ENCODE measurements at regions not wholly inside any gene's neighbourhood (a gene's known extent, or its start where the extent isn't known, plus 50 kb on each side); places are given as distances from the start of the nearest gene placed in this dataset.

DNA sequence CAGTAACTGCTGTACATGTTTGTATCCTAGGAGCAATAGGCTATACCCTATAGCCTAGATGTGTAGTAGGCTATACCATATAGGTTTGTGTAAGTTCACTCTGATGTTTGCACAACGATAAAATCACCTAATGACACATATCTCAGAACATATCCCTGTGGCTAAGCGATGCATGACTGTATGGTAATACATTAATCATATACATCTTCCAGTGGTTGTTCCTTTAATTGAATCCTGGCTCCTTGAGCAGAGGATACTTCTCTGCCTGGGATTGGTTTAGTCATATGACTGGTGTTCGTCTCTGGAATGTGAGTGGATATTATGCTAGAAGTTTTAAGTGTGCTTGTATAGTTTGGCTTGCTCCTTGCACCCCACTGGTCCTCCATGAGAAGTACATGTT, 425.8 kb downstream of the MAN2A1 start:
- peaks cover 11 to 40% of the 10 kb centered on the region in 2 donors for H3K9me3 Mint-ChIP-seq
- H3K4me1 Mint-ChIP-seq = no peaks in the 10 kb centered on the region
- no peak overlapping the region for H3K4me3 Mint-ChIP-seq
- ATAC-seq = no peak
- H3K27ac Mint-ChIP-seq = no peak overlapping the region
- no peak for DNase-seq
- H3K27me3 Mint-ChIP-seq = no peaks in the 10 kb centered on the region

DNA sequence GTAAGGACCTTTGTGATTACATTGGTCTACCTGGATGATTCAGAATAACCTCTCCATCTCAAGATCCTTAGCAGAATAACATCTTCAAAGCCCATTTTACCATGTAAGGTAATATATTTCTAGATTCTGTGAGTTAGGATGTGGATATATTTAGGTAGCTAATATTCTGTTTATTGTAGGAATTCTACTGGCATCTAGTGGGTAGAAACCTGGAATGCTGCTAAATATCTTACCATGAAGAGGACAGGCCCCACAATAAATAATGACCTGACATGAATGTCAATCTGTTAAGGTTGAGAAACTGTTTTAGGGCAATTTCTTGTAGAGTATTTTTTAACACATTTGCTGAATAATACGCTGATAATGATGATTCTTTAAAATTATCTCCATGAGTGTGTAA, 426.8 kb downstream of the MAN2A1 start:
- H3K9me3 Mint-ChIP-seq = peaks cover 11 to 40% of the 10 kb centered on the region in 2 donors
- no peak overlapping the region for H3K4me3 Mint-ChIP-seq
- H3K4me1 Mint-ChIP-seq = no peaks in the 10 kb centered on the region
- no peak for DNase-seq
- no peak for ATAC-seq
- H3K27ac Mint-ChIP-seq = no peak overlapping the region
- no peaks in the 10 kb centered on the region for H3K27me3 Mint-ChIP-seq

DNA sequence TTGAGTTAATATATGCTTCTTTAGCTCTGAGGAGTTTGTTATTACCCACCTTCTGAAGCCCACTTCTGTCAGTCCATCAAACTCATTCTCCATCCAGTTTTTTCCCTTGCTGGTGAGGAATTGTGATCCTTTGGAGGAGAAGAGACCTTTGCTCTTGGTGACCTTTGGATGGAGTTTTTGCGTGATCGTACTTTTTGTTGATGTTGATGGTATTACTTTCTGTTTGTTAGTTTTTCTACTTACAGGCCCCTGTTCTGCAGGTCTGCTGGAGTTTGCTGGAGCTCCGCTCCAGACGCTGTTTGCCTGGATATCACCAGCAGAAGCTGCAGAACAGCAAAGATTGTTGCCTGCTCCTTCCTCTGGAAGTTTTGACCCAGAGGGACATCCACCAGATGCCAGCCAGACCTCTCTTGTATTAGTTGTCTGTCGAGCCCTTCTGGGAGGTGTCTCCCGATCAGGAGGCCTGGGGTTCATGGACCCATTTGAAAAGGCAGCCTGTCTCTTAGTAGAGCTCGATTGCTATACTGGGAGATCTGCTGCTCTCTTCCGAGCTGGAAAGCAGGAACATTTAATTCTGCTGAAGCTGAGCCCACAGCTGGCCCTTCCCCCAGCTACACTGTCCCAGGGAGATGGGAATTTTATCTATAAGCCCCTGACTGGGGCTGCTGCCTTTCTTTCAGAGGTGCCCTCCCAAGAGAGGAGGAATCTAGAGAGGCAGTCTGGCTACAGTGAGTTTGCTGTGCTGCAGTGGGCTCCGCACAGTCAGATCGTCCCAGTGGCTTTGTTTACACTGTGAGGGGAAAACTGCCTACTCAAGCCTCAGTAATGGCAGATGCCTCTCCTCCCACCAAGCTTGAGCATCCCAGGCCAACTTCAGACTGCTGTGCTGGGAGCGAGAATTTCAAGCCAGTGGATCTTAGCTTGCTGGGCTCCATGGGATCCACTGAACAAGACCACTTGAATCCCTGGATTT, 445.5 kb downstream of the MAN2A1 start:
- Mint-ChIP-seq H3K27ac (no peak overlapping the region), H3K4me3 (no peak overlapping the region), H3K27me3 (no peaks in the 10 kb centered on the region), H3K9me3 (peaks cover 30 to 52% of the 10 kb centered on the region in 2 donors), H3K4me1 (no peaks in the 10 kb centered on the region)
- DNase-seq = no peak
- ATAC-seq = no peak

DNA sequence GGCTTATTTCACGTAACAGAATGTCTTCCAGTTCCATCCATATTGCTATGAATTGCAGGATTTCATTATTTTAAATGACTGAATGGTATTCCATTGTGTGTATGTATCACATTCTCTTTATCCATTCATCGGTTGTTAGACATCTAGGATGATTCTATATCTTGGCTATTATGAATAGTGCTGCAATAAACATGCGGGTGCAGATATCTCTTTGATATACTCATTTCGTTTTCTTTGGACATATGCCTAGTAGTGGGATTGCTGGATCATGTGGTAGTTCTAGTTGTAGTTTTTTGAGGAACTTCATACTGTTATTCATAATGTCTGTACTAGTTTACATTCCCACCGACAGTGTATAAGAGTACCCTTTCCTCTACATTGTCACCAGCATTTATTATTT, 460.5 kb downstream of the MAN2A1 start:
- peaks cover 8% of the 10 kb centered on the region for H3K4me1 Mint-ChIP-seq
- ATAC-seq (no peak), DNase-seq (no peak)
- H3K27me3 Mint-ChIP-seq = no peaks in the 10 kb centered on the region
- H3K4me3 Mint-ChIP-seq = no peak overlapping the region
- no peaks in the 10 kb centered on the region for H3K9me3 Mint-ChIP-seq
- no peak overlapping the region for H3K27ac Mint-ChIP-seq

DNA sequence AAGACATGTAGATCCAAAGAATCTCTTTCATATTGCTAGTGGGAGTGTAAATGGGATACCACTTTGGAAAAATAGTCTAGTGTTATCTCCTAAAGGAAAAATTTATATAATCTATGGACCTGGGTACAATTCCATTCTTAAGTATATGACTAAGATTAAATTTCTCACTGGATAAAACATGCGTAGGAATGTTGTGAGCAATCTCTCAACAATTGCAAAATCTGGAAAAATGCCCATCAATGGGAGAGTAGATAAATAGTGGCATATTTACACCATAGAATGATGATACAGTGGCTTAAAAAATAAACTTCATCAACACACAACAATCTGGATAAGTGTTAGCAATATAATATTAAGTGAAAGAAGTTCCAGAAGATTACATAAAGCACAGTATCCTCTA, 469.5 kb downstream of the MAN2A1 start:
- Mint-ChIP-seq H3K4me1 (no peaks in the 10 kb centered on the region), H3K27me3 (no peaks in the 10 kb centered on the region), H3K4me3 (no peak overlapping the region), H3K27ac (no peak overlapping the region), H3K9me3 (no peaks in the 10 kb centered on the region)
- ATAC-seq = no peak
- DNase-seq = no peak

DNA sequence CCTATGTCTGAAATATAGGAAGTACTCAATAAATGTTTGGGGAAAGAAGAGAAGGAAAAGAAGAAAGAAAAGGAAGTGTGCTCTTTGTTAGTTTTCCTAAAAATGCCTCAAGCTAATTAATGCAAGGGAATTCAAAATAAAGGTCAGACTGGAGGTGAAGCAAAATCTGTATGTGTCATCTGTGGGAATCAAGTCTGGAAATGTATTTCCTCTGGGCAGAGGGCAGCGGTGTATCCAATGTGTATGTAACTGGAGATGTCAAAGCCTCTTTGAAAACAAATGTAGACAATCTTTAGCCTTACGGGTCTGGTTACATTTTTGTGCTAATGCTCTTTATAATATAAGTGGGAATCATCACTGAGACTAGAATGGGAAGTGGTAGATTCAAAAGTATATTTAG, 471.4 kb downstream of the MAN2A1 start:
- no peak for ATAC-seq

DNA sequence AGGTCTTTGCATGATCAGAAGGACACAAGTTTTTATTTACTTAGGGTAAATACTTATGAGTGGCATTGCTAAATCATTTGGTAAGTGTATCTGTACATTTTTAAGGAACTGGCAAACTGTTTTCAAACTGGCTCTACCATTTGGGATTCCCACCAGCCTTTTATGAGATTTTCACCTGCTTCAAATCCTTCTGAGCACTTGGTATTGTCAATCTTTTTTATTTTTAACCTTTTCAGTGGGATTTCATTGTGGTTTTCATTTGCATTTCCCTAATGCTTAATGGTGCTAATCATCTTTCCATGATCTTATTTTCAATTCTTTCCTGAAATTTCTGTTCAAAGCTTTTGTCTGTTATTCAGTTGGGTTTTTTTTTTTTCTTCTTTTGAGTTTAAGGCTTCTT, 475.6 kb downstream of the MAN2A1 start:
- H3K9me3 Mint-ChIP-seq = peaks cover 0 to 1% of the 10 kb centered on the region in 2 donors
- ATAC-seq (no peak), DNase-seq (no peak)
- no peaks in the 10 kb centered on the region for H3K27me3 Mint-ChIP-seq
- no peaks in the 10 kb centered on the region for H3K4me1 Mint-ChIP-seq
- no peak overlapping the region for H3K4me3 Mint-ChIP-seq
- H3K27ac Mint-ChIP-seq = no peak overlapping the region

More for the DNA sequence above, 471.4 kb downstream of the MAN2A1 start:
- no peaks in the 10 kb centered on the region for H3K9me3 Mint-ChIP-seq
- no peak overlapping the region for H3K27ac Mint-ChIP-seq
- no peak for DNase-seq
- H3K4me1 Mint-ChIP-seq = no peaks in the 10 kb centered on the region
- no peaks in the 10 kb centered on the region for H3K27me3 Mint-ChIP-seq
- no peak overlapping the region for H3K4me3 Mint-ChIP-seq

DNA sequence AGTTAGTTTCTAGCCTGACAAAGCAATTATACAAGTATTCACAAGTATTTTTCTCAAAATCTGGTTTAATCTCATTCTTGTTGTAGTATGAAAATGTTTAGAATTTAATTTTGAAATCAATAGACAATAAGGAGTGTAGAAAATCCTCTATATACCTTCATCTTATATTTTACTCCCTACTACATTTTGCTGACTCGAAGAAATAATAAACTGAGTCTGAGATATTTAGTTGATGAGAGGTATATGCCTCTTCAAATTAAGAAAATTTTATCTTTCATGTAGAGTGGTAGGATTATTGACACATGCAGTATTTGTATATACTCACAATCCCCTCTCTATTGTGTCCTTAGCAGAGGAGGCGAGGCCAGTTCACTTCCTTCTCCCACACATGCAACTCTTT, 477.7 kb downstream of the MAN2A1 start:
- DNase-seq (no peak), ATAC-seq (no peak)
- Mint-ChIP-seq H3K4me3 (no peak overlapping the region), H3K4me1 (no peaks in the 10 kb centered on the region), H3K27ac (no peak overlapping the region), H3K27me3 (no peaks in the 10 kb centered on the region), H3K9me3 (peaks cover 9 to 14% of the 10 kb centered on the region in 2 donors)

DNA sequence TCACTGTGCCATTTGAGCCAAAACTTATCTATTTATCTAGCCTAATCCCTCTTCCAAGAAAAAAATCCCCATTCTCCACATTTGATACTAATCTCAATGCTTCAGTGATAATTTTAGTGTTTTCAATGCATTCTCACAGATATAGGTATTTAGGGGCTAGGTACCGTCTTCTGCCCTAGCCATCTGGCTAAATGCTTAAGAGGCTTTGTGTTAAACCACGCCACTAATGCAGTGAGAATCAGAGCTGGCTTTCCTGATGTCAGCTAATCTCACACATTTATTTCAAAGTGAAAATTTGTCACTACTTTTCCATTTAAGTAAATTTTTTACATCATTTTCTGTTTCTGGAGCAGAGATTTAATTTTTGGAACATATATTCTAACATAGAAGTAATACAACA, 479.7 kb downstream of the MAN2A1 start:
- peaks cover 9 to 14% of the 10 kb centered on the region in 2 donors for H3K9me3 Mint-ChIP-seq
- H3K27me3 Mint-ChIP-seq = no peaks in the 10 kb centered on the region
- no peaks in the 10 kb centered on the region for H3K4me1 Mint-ChIP-seq
- no peak for ATAC-seq
- no peak overlapping the region for H3K4me3 Mint-ChIP-seq
- H3K27ac Mint-ChIP-seq = no peak overlapping the region
- DNase-seq = no peak

DNA sequence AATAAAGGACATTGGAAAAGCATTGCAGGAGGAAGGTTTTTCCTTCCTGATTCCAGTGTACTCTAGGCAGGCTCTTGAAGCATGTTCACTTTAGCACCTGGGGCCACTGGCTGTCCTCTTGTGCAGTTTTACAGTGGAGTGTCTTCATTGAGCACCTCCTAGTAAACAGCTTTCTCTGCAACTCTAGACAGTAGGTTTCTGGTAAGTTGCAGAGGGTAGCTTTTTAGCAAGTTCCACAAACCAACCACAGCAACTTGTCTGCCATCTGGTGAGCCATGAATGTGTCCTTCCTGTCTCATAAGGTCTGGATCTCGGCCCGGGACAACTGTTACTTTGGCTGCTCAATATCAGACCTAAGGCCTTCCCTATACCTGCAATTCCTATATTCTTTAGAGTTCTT, 488.0 kb downstream of the MAN2A1 start:
- no peaks in the 10 kb centered on the region for H3K27me3 Mint-ChIP-seq
- H3K27ac Mint-ChIP-seq = no peak overlapping the region
- H3K4me1 Mint-ChIP-seq = peaks cover 4% of the 10 kb centered on the region
- DNase-seq (no peak), ATAC-seq (no peak)
- no peak overlapping the region for H3K4me3 Mint-ChIP-seq
- H3K9me3 Mint-ChIP-seq = peaks cover 0 to 3% of the 10 kb centered on the region in 2 donors

DNA sequence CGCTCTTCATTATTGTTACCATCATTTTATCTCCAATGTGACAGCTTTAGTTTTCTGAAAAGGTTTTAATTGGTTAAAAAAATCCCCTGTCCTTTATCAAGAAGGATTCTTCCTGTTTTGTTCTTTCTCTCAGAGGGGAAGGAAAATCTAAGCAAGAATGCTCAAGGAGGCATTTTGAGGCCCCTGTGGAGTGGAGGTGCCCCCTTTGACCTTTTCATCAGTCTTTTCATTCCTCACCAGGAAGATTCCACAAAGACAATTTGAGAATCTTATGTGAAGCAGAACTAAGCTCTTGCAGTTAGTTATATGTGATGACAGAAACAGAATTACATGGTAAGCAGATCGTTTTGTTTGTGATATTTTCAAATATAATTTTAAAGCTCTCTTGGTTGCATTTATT, 489.6 kb downstream of the MAN2A1 start:
- H3K27ac Mint-ChIP-seq = no peak overlapping the region
- peaks cover 4% of the 10 kb centered on the region for H3K4me1 Mint-ChIP-seq
- no peaks in the 10 kb centered on the region for H3K27me3 Mint-ChIP-seq
- ATAC-seq (no peak), DNase-seq (no peak)
- no peak overlapping the region for H3K4me3 Mint-ChIP-seq
- peaks cover 11% of the 10 kb centered on the region in 2 donors for H3K9me3 Mint-ChIP-seq

DNA sequence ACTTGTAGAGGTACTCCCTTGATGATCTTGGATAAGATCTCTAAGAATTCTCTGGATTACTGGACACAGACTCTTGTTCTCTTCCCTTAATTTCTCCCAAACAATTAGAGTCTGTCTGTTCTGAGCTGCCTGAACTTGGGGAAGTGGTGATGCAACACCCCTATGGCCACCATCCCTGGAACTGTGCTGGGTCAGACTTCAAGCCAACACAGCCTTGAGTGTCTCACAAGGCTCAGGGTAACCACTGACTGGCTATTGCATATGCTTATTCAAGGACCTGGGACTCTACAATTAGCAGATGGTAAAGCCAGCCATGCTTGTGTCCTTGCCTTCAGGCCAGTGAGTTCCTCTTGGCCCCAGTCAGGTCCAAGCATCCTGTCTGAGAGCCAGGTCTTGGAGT, 504.5 kb downstream of the MAN2A1 start:
- H3K27me3 Mint-ChIP-seq = no peaks in the 10 kb centered on the region
- H3K4me3 Mint-ChIP-seq = no peak overlapping the region
- no peaks in the 10 kb centered on the region for H3K4me1 Mint-ChIP-seq
- peak overlapping the region in 1 of 2 donors; percentile 81 for H3K27ac Mint-ChIP-seq
- peaks cover 5 to 27% of the 10 kb centered on the region in 2 donors for H3K9me3 Mint-ChIP-seq
- DNase-seq = no peak
- no peak for ATAC-seq

DNA sequence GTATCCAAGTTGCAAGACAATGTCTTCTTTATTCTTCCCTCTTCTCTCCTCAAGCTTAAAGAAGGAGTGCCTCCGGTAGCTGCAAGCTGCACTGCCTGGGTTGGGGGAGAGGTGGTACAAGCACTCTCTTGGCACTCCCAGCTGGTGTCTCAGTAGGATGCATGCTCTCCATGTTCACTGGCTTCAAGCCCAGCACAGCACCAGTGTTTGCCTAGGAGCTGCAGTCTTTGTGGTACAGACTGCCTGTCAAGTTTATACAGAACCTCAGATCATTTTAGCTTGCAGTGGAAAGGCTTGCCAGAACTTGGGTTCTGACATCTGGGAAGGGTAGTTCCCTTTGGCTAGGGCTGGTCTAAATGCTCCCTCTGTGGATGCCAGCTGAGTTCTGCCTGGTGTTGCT, 505.6 kb downstream of the MAN2A1 start:
- Mint-ChIP-seq H3K4me1 (no peaks in the 10 kb centered on the region), H3K27ac (peak overlapping the region in 1 of 2 donors; percentile 66), H3K4me3 (no peak overlapping the region), H3K9me3 (peaks cover 5 to 24% of the 10 kb centered on the region in 2 donors), H3K27me3 (no peaks in the 10 kb centered on the region)
- no peak for DNase-seq
- no peak for ATAC-seq

DNA sequence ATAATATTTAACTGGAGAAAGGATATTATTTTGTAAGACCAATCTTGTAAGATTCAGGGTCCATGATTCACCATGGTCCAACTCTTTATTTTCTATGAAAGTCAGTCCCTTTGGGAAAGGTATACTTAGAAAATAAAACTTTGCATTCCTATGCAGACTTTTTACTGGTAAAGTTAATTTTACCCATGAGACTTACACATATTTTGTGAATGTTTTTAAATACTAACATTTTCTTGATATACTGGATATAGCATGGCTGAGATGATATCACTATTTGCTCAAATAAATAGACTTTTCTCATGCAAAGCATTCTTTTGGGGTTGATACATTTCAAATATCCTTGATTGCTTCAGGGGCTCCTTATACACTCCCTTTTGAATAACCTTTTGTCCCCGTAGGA, 512.1 kb downstream of the MAN2A1 start:
- no peak overlapping the region for H3K4me3 Mint-ChIP-seq
- peaks cover 5 to 13% of the 10 kb centered on the region in 2 donors for H3K9me3 Mint-ChIP-seq
- H3K4me1 Mint-ChIP-seq = no peaks in the 10 kb centered on the region
- DNase-seq (no peak), ATAC-seq (no peak)
- H3K27ac Mint-ChIP-seq = no peak overlapping the region
- H3K27me3 Mint-ChIP-seq = no peaks in the 10 kb centered on the region

DNA sequence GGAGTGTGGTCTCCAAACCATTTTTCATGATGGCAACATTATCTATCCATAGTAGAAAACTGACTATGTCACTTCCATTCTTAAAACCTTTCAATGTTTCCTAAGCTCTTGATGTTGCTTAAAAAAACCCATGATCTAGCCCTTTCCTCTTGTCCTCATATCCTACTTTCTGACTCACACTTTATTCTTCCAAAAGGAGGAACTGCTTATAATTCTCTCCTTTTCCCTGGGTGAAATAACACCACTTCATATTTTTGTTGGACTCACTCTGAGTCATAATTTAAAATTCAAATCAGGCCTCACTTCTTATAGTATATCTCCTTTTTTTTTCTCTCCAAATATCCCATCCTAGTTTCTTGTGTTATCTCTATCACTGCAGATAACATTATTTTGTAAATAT, 513.9 kb downstream of the MAN2A1 start:
- Mint-ChIP-seq H3K4me1 (no peaks in the 10 kb centered on the region), H3K4me3 (no peak overlapping the region), H3K9me3 (peaks cover 5 to 27% of the 10 kb centered on the region in 2 donors), H3K27me3 (no peaks in the 10 kb centered on the region), H3K27ac (peak overlapping the region in 1 of 2 donors; percentile 52)
- ATAC-seq (no peak), DNase-seq (no peak)

DNA sequence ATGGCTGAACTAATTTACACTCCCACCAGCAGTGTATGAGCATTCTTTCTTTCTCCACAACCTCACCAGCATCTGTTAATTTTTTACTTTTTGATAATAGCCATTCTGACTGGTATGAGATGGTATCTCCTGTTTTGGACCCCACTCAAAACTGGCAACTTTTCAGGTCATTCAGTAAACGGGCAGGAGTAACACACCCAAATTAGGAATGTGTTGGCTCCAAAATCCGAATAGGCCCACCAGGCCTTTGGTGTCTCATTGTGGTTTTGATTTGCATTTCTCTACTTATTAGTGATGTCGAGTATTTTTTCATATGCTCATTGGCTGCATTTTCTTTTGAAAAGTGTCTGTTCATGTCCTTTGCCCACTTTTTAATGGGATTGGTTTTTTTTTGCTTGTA, 517.1 kb downstream of the TMEM232 start:
- no peak for ATAC-seq
- Mint-ChIP-seq H3K4me1 (no peaks in the 10 kb centered on the region), H3K27me3 (no peaks in the 10 kb centered on the region), H3K9me3 (peaks cover 14 to 62% of the 10 kb centered on the region in 2 donors), H3K27ac (no peak overlapping the region), H3K4me3 (no peak overlapping the region)
- DNase-seq = no peak

DNA sequence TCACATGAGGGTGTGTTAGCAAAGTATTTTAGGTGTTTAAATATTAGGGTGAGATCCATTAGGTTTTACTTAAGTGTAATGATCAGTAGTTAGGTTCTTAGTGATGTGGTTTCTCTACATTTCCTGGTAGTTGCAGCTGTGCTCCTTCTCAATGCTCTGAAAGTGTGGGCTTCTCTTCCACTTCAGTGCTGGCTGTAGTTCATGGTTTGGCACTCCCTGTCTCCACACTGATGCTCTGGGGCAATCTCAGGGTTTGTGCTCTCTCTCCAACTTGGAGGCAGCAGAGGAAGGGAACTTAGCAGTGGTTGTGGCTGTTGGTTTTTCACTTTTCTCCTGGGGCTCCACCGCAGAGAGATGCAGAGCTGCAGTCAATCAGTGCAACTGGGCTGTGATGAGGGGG, 507.5 kb downstream of the TMEM232 start:
- Mint-ChIP-seq H3K27ac (no peak overlapping the region), H3K9me3 (peaks cover 55 to 94% of the 10 kb centered on the region in 2 donors), H3K27me3 (no peaks in the 10 kb centered on the region), H3K4me3 (no peak overlapping the region), H3K4me1 (no peaks in the 10 kb centered on the region)
- ATAC-seq (no peak), DNase-seq (no peak)

Measured in stimulated activated naive CD8-positive, alpha-beta T cell treated with anti-CD3 and anti-CD28 coated beads, Interleukin-15, amount 100 ng/mL, for 72 hours (primary cell).